Kasumi-1 (cell line): ENCODE measurements at regions not wholly inside any gene's neighbourhood (a gene's known extent, or its start where the extent isn't known, plus 50 kb on each side); places are given as distances from the start of the nearest gene placed in this dataset.

Source experiments
- DNase-seq, 2 experiments: peaks; one replicate each; lab custom pipeline; 2025; lab: John Stamatoyannopoulos, UW

- no peak for DNase-seq
These were observed 567.4 kb downstream of the INHBA start for GRCh38 chr7:41135511-41135910.

GRCh38 chr7:41134300-41135255, 568.3 kb downstream of the INHBA start:
- peak; percentile 65 to 75 for DNase-seq

DNA sequence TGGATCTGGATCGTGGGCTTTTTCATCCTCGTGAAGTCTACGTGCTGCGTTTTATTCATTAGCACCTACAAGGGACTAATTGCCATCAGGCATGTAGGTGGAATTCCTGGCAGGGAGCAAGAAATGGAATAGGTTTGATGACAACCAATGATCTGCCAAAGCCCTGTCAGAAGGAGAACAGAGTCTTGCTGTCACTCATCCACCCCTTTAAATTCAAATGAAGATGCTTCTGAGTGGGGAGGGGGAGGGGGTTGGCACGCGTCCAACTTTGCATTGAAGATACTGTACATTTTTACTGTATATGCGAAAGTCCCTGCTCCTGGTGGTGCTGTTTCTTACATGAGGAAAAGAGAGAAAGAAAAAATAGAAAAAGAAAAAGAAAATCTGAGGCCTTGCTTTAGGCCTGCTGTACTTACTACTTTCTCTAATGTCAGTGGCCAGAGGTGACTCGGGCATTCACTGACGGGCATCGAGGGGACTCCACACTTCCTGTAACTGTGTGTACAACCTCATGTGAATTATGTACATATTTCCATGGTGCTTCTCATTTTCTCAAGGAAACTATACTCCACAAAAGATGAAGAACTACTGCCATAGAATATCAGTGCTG, 569.1 kb downstream of the INHBA start:
- DNase-seq: no peak

GRCh38 chr7:41131956-41132355, 570.9 kb downstream of the INHBA start:
- DNase-seq: no peak

- no peak for DNase-seq
These were observed 572.2 kb downstream of the INHBA start for GRCh38 chr7:41130561-41131236.

DNA sequence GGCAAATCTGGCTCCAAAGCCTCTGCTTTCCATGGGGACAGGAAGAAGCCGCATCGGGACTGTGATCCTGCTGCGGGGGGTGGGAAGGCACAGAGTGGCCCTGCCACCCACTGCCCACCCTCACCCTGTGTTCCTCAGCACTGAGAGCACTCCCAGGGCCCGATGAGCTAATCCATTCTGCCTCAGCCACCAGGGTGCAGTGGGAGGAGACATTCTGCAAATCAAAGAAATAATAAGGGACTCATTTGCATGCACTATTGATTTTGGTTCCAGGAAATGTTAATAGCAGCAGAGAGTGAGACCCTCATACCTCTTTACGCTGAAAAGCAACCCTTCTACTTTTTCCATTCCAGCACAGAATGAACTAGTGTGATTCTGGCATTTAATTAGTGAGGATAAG, 572.8 kb downstream of the INHBA start:
- DNase-seq: no peak

DNA sequence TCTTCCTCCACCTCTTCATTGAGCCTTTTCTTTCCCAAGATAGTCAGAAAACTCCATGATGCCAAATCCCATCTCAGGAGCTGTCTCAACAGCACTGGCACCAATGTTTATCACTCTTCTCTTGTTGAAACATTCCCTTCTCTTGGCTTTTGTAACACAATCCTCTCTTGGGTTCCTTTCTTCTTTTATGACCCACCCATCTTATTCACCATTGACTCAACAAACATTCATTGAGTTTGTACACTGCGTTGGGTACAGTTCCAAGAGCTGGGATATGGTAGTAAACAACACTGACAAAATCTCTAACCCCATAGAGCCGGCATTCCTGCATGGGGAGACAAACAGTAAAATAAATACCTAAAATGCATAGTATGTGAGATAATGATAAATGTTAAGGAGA, 577.5 kb downstream of the INHBA start:
- no peak for DNase-seq

DNA sequence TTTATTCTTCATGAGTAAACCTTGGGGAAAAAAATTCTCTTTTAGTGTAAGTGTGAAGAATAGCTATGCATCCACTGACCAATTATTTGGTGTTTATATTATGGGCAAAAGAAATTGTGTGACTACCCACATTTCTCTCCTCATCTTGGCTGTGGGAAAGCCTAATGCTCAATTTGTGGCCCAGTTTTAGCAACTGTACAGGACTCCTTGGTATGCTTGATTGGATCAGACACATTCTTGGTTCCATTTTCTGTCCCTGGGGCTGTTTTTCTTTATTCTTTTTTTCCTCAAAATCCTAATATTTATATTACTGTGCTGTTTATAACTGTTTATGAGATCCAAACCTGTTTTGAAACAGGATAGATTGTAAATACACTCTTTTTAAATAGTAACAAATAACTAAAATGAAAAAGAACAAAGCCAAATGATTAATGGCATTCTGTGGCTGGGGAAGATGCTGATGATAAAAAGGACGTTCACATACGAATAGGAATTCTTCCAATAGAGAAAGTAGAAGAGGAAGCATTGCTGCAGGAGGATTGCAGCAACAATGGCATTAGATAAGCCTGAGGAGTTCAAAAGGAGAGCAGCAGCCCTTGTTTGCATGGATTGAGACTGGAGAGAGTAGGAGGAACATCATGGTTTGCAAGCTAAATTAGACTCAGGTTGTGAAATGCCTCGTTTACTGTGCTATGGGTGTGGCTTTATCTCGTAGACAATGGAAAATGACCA, 580.5 kb downstream of the INHBA start:
- DNase-seq: no peak

DNA sequence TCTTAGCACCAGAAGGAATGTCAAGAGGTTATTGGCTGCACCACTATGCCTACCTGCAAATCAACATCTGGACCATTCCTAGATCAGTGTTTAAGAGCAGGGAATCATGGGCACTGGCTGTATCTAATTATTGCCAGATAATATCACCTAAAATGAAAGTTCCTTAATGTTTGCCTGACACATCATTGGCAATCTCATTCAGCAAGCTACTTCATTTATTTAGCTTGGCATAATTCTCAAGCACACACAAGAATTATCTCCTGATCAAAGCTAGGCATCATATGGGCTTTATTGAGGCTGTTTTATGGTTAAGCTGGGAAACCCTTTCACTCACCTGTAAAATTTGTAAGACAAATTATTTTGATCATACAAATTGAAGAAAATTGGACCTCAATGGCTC, 581.7 kb downstream of the INHBA start:
- no peak for DNase-seq

- no peak for DNase-seq
These were observed 584.4 kb downstream of the INHBA start for GRCh38 chr7:41118486-41118885.

DNA sequence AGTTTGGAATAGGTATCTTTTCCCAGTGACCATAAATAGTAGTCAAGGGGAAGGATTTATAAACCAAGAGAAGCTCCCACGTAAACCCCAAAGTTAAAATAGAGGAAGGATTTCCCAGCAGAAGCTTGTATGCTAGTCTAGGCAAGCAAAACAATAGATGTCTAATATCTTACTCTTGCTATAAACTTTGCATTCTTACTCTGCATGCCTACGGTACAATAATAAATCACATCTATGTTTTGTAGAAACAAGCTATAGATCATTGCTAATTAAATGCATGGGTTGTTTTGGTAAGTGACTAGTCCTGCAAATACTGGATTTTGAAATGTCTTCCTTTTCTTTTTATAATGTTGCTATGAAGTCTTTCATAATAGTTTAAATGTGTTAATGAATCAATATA, 585.5 kb downstream of the INHBA start:
- no peak for DNase-seq

DNA sequence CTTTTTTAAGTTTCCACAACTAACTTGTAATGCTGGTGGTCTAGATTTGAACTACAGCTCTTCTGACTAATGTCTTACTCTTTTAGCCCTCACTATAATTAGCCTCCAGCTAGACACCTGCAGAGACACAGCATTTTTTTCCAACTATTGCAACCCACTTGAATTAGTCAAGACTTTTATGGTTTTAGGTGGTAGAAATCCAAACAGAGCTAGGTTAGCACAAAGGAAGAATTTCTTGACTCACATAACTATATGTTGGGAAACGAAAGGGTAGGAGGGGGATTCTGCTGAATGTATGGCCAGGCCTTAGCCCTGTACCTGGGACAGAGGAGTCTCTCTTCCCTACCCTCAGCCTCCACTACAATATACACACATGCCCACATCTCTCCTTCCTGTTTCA, 586.1 kb downstream of the INHBA start:
- no peak for DNase-seq

GRCh38 chr7:41116337-41116736, 586.6 kb downstream of the INHBA start:
- DNase-seq: no peak

- DNase-seq: no peak
These were observed 588.2 kb downstream of the INHBA start for GRCh38 chr7:41114691-41115090.

- DNase-seq: no peak
These were observed 588.8 kb downstream of the INHBA start for GRCh38 chr7:41114131-41114530.

DNA sequence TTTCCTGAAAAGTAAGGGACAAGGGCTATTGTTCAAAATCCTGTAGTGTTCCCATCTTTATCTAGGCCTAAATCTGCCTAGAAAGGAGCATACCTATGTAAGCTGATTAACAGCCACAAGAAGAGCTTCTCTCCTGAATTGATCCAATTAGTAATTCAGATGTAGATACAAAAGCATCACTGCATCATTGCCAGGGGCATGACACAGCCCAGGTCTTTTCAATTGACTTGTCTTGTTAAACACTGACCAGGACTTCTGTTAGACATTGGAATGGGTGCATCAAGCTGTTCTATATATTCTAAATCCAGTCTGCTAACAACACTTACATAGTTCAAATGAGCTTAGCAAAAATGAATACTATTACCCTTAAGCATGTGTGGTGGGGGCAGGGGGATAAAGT, 589.2 kb downstream of the INHBA start:
- no peak for DNase-seq

DNA sequence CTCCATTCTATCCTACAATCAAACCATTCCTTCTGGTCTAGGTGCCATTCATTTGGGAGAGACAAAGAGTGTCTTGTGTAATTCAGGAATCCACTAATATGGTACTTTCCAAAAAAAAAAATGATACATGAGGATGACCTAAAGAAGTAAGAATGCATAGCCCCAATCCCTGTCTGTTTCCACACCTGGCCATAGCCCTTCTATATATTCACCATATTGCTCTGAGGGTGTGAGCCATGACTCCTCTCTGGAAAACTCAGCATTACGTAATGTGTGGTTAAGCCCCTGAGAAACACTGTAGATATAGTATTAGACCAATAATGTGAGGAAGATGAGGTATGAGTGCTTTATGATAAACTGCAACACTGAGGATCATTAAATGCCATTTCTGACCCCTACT, 592.7 kb downstream of the INHBA start:
- DNase-seq: no peak

GRCh38 chr7:41108821-41109220, 594.1 kb downstream of the INHBA start:
- DNase-seq: no peak

GRCh38 chr7:41107938-41108448, 594.9 kb downstream of the INHBA start:
- DNase-seq: no peak

DNA sequence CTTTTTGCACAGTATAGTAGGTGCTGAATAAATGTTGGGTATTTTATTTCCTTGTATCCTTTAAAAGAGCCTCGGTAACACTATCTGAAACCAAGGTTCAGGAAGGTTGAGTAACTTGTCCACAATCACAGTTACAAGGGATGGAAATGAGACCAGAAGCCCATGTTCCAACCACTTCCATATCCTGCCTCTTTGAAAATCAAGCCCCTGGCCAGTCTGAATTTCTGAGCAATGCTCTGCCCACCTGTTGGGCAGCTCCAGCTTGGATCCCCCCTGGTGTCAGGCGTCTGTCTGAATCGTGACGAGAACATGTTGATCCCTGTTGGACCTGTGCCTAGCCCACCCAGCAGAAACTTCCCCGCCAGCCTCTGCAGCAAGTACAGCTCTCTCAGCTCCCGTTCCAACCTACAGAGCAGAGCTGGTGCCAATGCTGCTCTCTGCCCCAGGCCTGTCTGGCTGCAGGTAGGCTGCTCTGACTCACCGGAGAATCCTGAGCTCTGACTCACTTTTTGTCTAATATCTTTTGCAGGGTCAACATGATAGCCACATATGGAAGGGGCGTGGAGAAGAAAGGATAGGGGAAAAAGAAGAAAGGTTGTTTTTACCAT, 595.5 kb downstream of the INHBA start:
- no peak for DNase-seq

DNA sequence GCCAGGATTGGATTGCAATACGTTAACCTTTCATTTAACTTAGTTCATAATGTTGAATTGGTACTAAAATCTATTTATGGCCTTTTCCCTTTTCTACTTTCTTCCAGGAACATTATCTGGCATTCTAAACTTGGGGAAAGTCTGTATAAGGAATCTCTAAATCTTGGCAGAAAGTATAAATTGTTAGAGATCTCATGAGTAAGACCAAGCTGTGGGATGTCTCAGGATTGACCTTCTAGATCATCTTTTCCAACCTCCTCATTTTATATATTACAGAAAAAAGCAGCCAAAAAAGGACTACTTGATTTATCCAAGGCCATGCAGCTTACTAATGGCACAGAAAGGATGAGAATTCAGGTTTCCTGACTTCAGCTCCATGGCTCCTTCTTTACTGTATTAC, 598.3 kb downstream of the INHBA start:
- DNase-seq: no peak

DNA sequence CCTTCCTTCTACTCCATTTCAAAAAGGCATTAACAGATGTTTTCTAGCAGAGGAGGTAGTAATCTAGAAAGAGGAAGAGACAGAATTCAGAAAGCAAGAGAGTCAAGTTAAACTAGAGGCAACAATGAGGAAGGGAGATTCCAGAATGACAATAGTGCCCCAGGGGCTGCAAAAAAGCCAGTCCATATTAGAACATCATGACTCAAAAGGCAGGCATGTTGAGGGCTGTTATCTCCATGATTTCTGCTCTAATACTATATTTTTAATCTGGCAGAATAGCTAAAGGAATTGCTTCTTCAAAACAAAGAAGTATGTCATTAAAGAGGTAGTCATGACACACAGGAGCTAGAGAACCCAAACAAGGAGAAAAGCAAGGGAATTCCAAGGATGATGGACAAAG, 599.6 kb downstream of the INHBA start:
- peak; percentile 88 to 93 for DNase-seq
